Spleen (tissue), 7 donors: ENCODE measurements at regions not wholly inside any gene's neighbourhood (a gene's known extent, or its start where the extent isn't known, plus 50 kb on each side); places are given as distances from the start of the nearest gene placed in this dataset.

Experiments used
- CTCF ChIP-seq, 11 experiments: fragments of 200-600 bp in 7 of 11; fragments of 450-650 bp in 4 of 11; sonication (generic) in 4 of 11; IDR thresholded peaks in 8 of 11; conservative IDR thresholded peaks in 3 of 11; 1 replicate in 7 of 11; 2 replicates in 4 of 11; pipeline versions ENCODE4 v1.4.0 to v1.8.0; 2016 to 2021; ENCODE audit warnings: antibody characterized with exemption in 11 of 11, inconsistent platforms in 4 of 11, mild to moderate bottlenecking in 1 of 11
- POLR2AphosphoS5 ChIP-seq, 3 donors: sonication (generic); formaldehyde crosslinking; IDR thresholded peaks; one replicate each; pipeline ENCODE4 v1.5.1; 2017; ENCODE audit warnings: antibody characterized with exemption in 3 of 3
- donor health status: DM: no; HTN: no; CAD: no; lungs with moderate emphysema.
- donor health status: DM: no; HTN: no; CAD: no.
- donor health status: DM: no; HTN: no; CAD: no.

GRCh38 chr22:27686534-27686933 is 115.0 kb downstream of the MN1 start:
- TF ChIP-seq CTCF (IDR thresholded peaks at IDR 0.05 in 8 of 11, conservative IDR thresholded peaks at IDR 0.05 in 3 of 11) (no peak), POLR2AphosphoS5 (IDR thresholded peaks at IDR 0.05) (peak in 1 of 3 donors; percentile 16)
